ENCODE measurements at regions not wholly inside any gene's neighbourhood (a gene's known extent, or its start where the extent isn't known, plus 50 kb on each side); places are given as distances from the start of the nearest gene placed in this dataset.

GRCh38 chr11:90558328-90558865, 335.5 kb upstream of the CHORDC1 start:
- DNase-seq: no peak
- intact Hi-C loops (cut with DNase I): no loop called here
- TF ChIP-seq CTCF (IDR thresholded peaks at IDR 0.05): no peak
- no peaks in the 10 kb centered on the region for H3K36me3 ChIP-seq
- H3K4me1 ChIP-seq: no peaks in the 10 kb centered on the region
- H3K9ac ChIP-seq (ENCODE audit: low read depth in 2 of 2, low read length in 2 of 2): no peak overlapping the region
- H3K27ac ChIP-seq: no peak overlapping the region
- no peak overlapping the region for H3K4me3 ChIP-seq
- H3K27me3 ChIP-seq: no peaks in the 10 kb centered on the region
- H3K9me3 ChIP-seq: no peaks in the 10 kb centered on the region

- intact Hi-C loops (cut with DNase I): no loop called here
- Histone ChIP-seq H3K9me3 (no peaks in the 10 kb centered on the region), H3K9ac (ENCODE audit: low read depth in 2 of 2, low read length in 2 of 2) (no peak overlapping the region), H3K4me3 (no peak overlapping the region), H3K4me1 (no peaks in the 10 kb centered on the region), H3K27ac (no peak overlapping the region), H3K27me3 (no peaks in the 10 kb centered on the region), H3K36me3 (no peaks in the 10 kb centered on the region)
- DNase-seq: no peak
- TF ChIP-seq CTCF (IDR thresholded peaks at IDR 0.05): no peak
These were observed 333.8 kb upstream of the CHORDC1 start for GRCh38 chr11:90556606-90557005.

DNA sequence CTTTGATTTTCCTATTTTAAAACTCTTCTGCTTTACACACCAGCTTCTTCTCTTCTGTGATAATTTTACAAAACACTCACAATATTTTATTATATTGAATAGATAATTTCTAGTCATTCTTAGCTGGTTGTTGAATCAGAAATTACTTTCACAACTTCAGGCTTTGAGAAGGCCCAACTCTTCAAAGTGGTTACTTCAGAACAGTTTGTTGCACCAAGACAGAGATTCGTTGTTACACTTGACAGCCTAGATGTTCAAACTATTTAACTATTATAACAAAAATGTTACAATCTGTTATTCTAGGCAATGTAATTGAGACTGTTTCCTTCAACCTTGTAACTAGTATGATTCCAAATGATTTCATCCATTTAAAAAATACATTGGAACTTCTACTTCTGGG, 333.2 kb upstream of the CHORDC1 start:
- no peak for TF ChIP-seq CTCF (IDR thresholded peaks at IDR 0.05)
- no peaks in the 10 kb centered on the region for H3K4me1 ChIP-seq
- no peaks in the 10 kb centered on the region for H3K36me3 ChIP-seq
- no peak overlapping the region for H3K27ac ChIP-seq
- H3K27me3 ChIP-seq: no peaks in the 10 kb centered on the region
- intact Hi-C loops (cut with DNase I): no loop called here
- no peak for DNase-seq
- H3K9ac ChIP-seq (ENCODE audit: low read depth in 2 of 2, low read length in 2 of 2): no peak overlapping the region
- no peak overlapping the region for H3K4me3 ChIP-seq
- H3K9me3 ChIP-seq: no peaks in the 10 kb centered on the region

GRCh38 chr11:90555477-90555876, 332.6 kb upstream of the CHORDC1 start:
- no peaks in the 10 kb centered on the region for H3K4me1 ChIP-seq
- no peaks in the 10 kb centered on the region for H3K9me3 ChIP-seq
- intact Hi-C loops (cut with DNase I): no loop called here

GRCh38 chr11:90542092-90542491, 319.2 kb upstream of the CHORDC1 start:
- intact Hi-C loops (cut with DNase I): no loop called here
- Histone ChIP-seq H3K27ac (no peak overlapping the region), H3K4me3 (no peak overlapping the region), H3K9me3 (no peaks in the 10 kb centered on the region), H3K27me3 (no peaks in the 10 kb centered on the region), H3K9ac (ENCODE audit: low read depth in 2 of 2, low read length in 2 of 2) (no peak overlapping the region), H3K36me3 (no peaks in the 10 kb centered on the region), H3K4me1 (no peaks in the 10 kb centered on the region)
- no peak for TF ChIP-seq CTCF (IDR thresholded peaks at IDR 0.05)
- DNase-seq: no peak

More at GRCh38 chr11:90555477-90555876, 332.6 kb upstream of the CHORDC1 start:
- no peak overlapping the region for H3K27ac ChIP-seq
- TF ChIP-seq CTCF (IDR thresholded peaks at IDR 0.05): no peak
- H3K27me3 ChIP-seq: no peaks in the 10 kb centered on the region
- H3K4me3 ChIP-seq: no peak overlapping the region
- H3K9ac ChIP-seq (ENCODE audit: low read depth in 2 of 2, low read length in 2 of 2): no peak overlapping the region
- no peak for DNase-seq
- no peaks in the 10 kb centered on the region for H3K36me3 ChIP-seq
